ENCODE measurements at regions not wholly inside any gene's neighbourhood (a gene's known extent, or its start where the extent isn't known, plus 50 kb on each side); places are given as distances from the start of the nearest gene placed in this dataset.
A peak's percentile ranks its signal among the peaks of the same experiment; 100 is the strongest.

GRCh38 chr5:145681216-145681615 is 153.9 kb downstream of the PRELID2 start:
- in situ Hi-C loops (cut with HindIII; ENCODE audit: low sequenced_read_pairs): no loop called here
- no peak for DNase-seq (ENCODE audit: low read depth, low spot score)
- no peak overlapping the region for H3K4me3 ChIP-seq (ENCODE audit: low read depth, low read length)
- no peak for TF ChIP-seq CTCF (IDR thresholded peaks at IDR 0.05; ENCODE audit: low read depth, low read length)

- no peak for DNase-seq (ENCODE audit: low read depth, low spot score)
- H3K4me3 ChIP-seq (ENCODE audit: low read depth, low read length): no peak overlapping the region
- no peak for TF ChIP-seq CTCF (IDR thresholded peaks at IDR 0.05; ENCODE audit: low read depth, low read length)
- in situ Hi-C loops (cut with HindIII; ENCODE audit: low sequenced_read_pairs): no loop called here
Observed at GRCh38 chr5:145680767-145681166, 154.4 kb downstream of the PRELID2 start.

- TF ChIP-seq CTCF (IDR thresholded peaks at IDR 0.05; ENCODE audit: low read depth, low read length): peak; percentile 22
- DNase-seq (ENCODE audit: low read depth, low spot score): no peak
- in situ Hi-C loops (cut with HindIII; ENCODE audit: low sequenced_read_pairs): no loop called here
- no peak overlapping the region for H3K4me3 ChIP-seq (ENCODE audit: low read depth, low read length)
Observed at GRCh38 chr5:145680169-145680568, 155.0 kb downstream of the PRELID2 start.

GRCh38 chr5:145678255-145678654 is 156.9 kb downstream of the PRELID2 start:
- no peak for TF ChIP-seq CTCF (IDR thresholded peaks at IDR 0.05; ENCODE audit: low read depth, low read length)
- no peak for DNase-seq (ENCODE audit: low read depth, low spot score)
- in situ Hi-C loops (cut with HindIII; ENCODE audit: low sequenced_read_pairs): no loop called here
- H3K4me3 ChIP-seq (ENCODE audit: low read depth, low read length): no peak overlapping the region

- TF ChIP-seq CTCF (IDR thresholded peaks at IDR 0.05; ENCODE audit: low read depth, low read length): no peak
- H3K4me3 ChIP-seq (ENCODE audit: low read depth, low read length): no peak overlapping the region
- in situ Hi-C loops (cut with HindIII; ENCODE audit: low sequenced_read_pairs): no loop called here
- no peak for DNase-seq (ENCODE audit: low read depth, low spot score)
Observed at GRCh38 chr5:145673786-145674185, 161.4 kb downstream of the PRELID2 start.

GRCh38 chr5:145668714-145669113 is 166.4 kb downstream of the PRELID2 start:
- no peak for TF ChIP-seq CTCF (IDR thresholded peaks at IDR 0.05; ENCODE audit: low read depth, low read length)
- in situ Hi-C loops (cut with HindIII; ENCODE audit: low sequenced_read_pairs): no loop called here
- DNase-seq (ENCODE audit: low read depth, low spot score): no peak
- no peak overlapping the region for H3K4me3 ChIP-seq (ENCODE audit: low read depth, low read length)

- in situ Hi-C loops (cut with HindIII; ENCODE audit: low sequenced_read_pairs): no loop called here
- no peak overlapping the region for H3K4me3 ChIP-seq (ENCODE audit: low read depth, low read length)
- TF ChIP-seq CTCF (IDR thresholded peaks at IDR 0.05; ENCODE audit: low read depth, low read length): no peak
- no peak for DNase-seq (ENCODE audit: low read depth, low spot score)
Observed at GRCh38 chr5:145667742-145668141, 167.4 kb downstream of the PRELID2 start.
